Stimulated activated CD4-positive, alpha-beta T cell treated with anti-CD3 and anti-CD28 coated beads, TNF-alpha, amount 100 ng/mL, for 4 hours (primary cell): ENCODE measurements at regions not wholly inside any gene's neighbourhood (a gene's known extent, or its start where the extent isn't known, plus 50 kb on each side); places are given as distances from the start of the nearest gene placed in this dataset.

Experiments
- DNase-seq, 3 experiments: peaks; one replicate each; pipeline ENCODE4 v3.0.0-alpha.2; 2020; ENCODE audit warnings: low read depth in 3 of 3

- DNase-seq = no peak
Observed at GRCh38 chr20:48358176-48359054, 469.4 kb downstream of the PREX1 start.

- no peak for DNase-seq
Observed at GRCh38 chr20:48357714-48358113, 470.1 kb downstream of the PREX1 start.

GRCh38 chr20:48354903-48355302, 472.9 kb downstream of the PREX1 start:
- DNase-seq = no peak

- no peak for DNase-seq
Observed at GRCh38 chr20:48354320-48354876, 473.4 kb downstream of the PREX1 start.

GRCh38 chr20:48352628-48353027, 475.2 kb downstream of the PREX1 start:
- no peak for DNase-seq

GRCh38 chr20:48352042-48352441, 475.8 kb downstream of the PREX1 start:
- no peak for DNase-seq

- no peak for DNase-seq
Observed at GRCh38 chr20:48350313-48350988, 477.3 kb downstream of the PREX1 start.

- no peak for DNase-seq
Observed at GRCh38 chr20:48349656-48350055, 478.1 kb downstream of the PREX1 start.

- no peak for DNase-seq
Observed at GRCh38 chr20:48348022-48348421, 479.8 kb downstream of the PREX1 start.

GRCh38 chr20:48342822-48343513, 484.8 kb downstream of the PREX1 start:
- no peak for DNase-seq

- DNase-seq = no peak
Observed at GRCh38 chr20:48340883-48341281, 486.9 kb downstream of the PREX1 start.

- no peak for DNase-seq
Observed at GRCh38 chr20:48339986-48340882, 487.6 kb downstream of the PREX1 start.

- no peak for DNase-seq
Observed at GRCh38 chr20:48339190-48339985, 488.4 kb downstream of the PREX1 start.

- no peak for DNase-seq
Observed at GRCh38 chr20:48338717-48339116, 489.1 kb downstream of the PREX1 start.

- no peak for DNase-seq
Observed at GRCh38 chr20:48336597-48336996, 491.2 kb downstream of the PREX1 start.

GRCh38 chr20:48335308-48336050, 492.3 kb downstream of the PREX1 start:
- DNase-seq = no peak

- no peak for DNase-seq
Observed at GRCh38 chr20:48333707-48334106, 494.1 kb downstream of the PREX1 start.

- no peak for DNase-seq
Observed at GRCh38 chr20:48332555-48332954, 495.2 kb downstream of the PREX1 start.

GRCh38 chr20:48331518-48332286, 496.1 kb downstream of the PREX1 start:
- DNase-seq = no peak
